ENCODE measurements at regions not wholly inside any gene's neighbourhood (a gene's known extent, or its start where the extent isn't known, plus 50 kb on each side); places are given as distances from the start of the nearest gene placed in this dataset.

DNA sequence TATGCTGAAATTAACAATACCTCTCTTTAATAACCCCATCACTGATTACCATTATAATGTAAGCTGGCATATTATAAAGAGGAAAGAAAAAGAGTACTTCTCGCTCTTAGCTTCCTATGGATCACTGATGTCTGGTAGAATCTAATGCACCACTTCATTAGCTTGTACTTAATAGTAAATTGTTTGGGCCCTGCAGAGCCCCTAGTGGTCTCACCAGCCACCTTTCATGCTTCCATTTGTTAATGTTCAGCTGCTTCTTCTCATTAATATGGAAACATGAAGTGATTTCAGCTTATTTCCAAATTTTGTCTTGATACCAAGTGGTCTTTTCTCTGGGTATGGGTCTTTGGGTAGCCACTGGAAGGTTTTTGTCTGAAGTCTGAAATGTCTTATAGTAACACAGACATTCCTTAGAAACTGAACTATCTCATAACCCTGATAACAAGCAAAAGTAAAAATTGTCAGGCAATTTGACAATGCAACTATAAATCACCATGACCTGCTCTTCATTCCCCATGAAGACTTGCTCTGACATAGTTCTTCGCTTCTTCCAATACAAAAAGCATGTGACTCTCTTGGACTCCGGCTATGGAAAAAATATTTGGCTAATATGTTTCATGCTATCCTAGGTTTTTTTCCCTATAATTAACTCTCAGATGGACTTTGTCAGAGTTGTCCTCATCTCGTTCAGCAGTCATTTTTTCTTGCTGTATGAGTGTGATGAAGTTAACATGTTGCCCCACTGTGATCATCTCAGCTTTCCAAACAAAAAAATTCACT is 395.8 kb upstream of the MARCKS start:
- Histone ChIP-seq H3K9me3 (ENCODE audit: insufficient read depth, low read depth, low read length) (no peaks in the 10 kb centered on the region), H3K4me2 (ENCODE audit: low read length) (no peak overlapping the region), H3K4me3 (ENCODE audit: insufficient read depth, low read depth, low read length) (no peak overlapping the region), H3K36me3 (ENCODE audit: insufficient read depth, low read length) (no peaks in the 10 kb centered on the region), H3K4me1 (ENCODE audit: insufficient read depth, low read length) (peaks cover 28% of the 10 kb centered on the region), H3K79me2 (ENCODE audit: insufficient read depth, low read length) (no peaks in the 10 kb centered on the region), H2AFZ (ENCODE audit: low read depth, low read length) (no peak overlapping the region), H3K27me3 (ENCODE audit: insufficient read depth, low read length) (no peaks in the 10 kb centered on the region), H3K27ac (ENCODE audit: low read depth, low read length) (no peak overlapping the region), H3K9ac (ENCODE audit: low read length) (no peak overlapping the region), H4K20me1 (ENCODE audit: insufficient read depth, low read length) (no peaks in the 10 kb centered on the region)
- H3K9me3 Mint-ChIP-seq (ENCODE audit: unreplicated experiment): no peaks in the 10 kb centered on the region
- H3K4me3 Mint-ChIP-seq (ENCODE audit: unreplicated experiment): no peak overlapping the region
- peak; percentile 59 for DNase-seq (ENCODE audit: low read depth)
- H3K27ac Mint-ChIP-seq (ENCODE audit: unreplicated experiment): peak overlapping the region; percentile 87
- peaks cover 41% of the 10 kb centered on the region for H3K4me1 Mint-ChIP-seq (ENCODE audit: low read depth, unreplicated experiment)
- TF ChIP-seq EZH2 (IDR thresholded peaks at IDR 0.05; ENCODE audit: insufficient read depth, low read length) (no peak), CTCF (IDR thresholded peaks at IDR 0.05; ENCODE audit: insufficient read depth, low read depth, low read length) (peak; percentile 43)
- no peak for FAIRE-seq
- H3K27me3 Mint-ChIP-seq (ENCODE audit: low read depth, unreplicated experiment): no peaks in the 10 kb centered on the region
- H3K36me3 Mint-ChIP-seq (ENCODE audit: low read depth, unreplicated experiment): no peaks in the 10 kb centered on the region

- H2AFZ ChIP-seq (ENCODE audit: low read depth, low read length): peak overlapping the region; percentile 27
- TF ChIP-seq CTCF (IDR thresholded peaks at IDR 0.05; ENCODE audit: insufficient read depth, low read depth, low read length) (no peak), EZH2 (IDR thresholded peaks at IDR 0.05; ENCODE audit: insufficient read depth, low read length) (no peak)
Measured at GRCh38 chr6:113464536-113464935, 392.6 kb upstream of the MARCKS start.

GRCh38 chr6:113464960-113465359 is 392.2 kb upstream of the MARCKS start:
- Histone ChIP-seq H3K79me2 (ENCODE audit: insufficient read depth, low read length) (no peaks in the 10 kb centered on the region), H3K27ac (ENCODE audit: low read depth, low read length) (peak overlapping the region; percentile 36), H3K4me1 (ENCODE audit: insufficient read depth, low read length) (peaks cover 15% of the 10 kb centered on the region), H3K9ac (ENCODE audit: low read length) (no peak overlapping the region), H3K4me3 (ENCODE audit: insufficient read depth, low read depth, low read length) (no peak overlapping the region), H3K36me3 (ENCODE audit: insufficient read depth, low read length) (no peaks in the 10 kb centered on the region), H3K27me3 (ENCODE audit: insufficient read depth, low read length) (no peaks in the 10 kb centered on the region), H4K20me1 (ENCODE audit: insufficient read depth, low read length) (no peaks in the 10 kb centered on the region), H3K9me3 (ENCODE audit: insufficient read depth, low read depth, low read length) (no peaks in the 10 kb centered on the region), H2AFZ (ENCODE audit: low read depth, low read length) (peak overlapping the region; percentile 27), H3K4me2 (ENCODE audit: low read length) (peak overlapping the region; percentile 34)
- TF ChIP-seq CTCF (IDR thresholded peaks at IDR 0.05; ENCODE audit: insufficient read depth, low read depth, low read length) (no peak), EZH2 (IDR thresholded peaks at IDR 0.05; ENCODE audit: insufficient read depth, low read length) (no peak)
- peak; percentile 49 for FAIRE-seq
- Mint-ChIP-seq H3K4me1 (ENCODE audit: low read depth, unreplicated experiment) (peaks cover 15% of the 10 kb centered on the region), H3K4me3 (ENCODE audit: unreplicated experiment) (no peak overlapping the region), H3K9me3 (ENCODE audit: unreplicated experiment) (no peaks in the 10 kb centered on the region), H3K27me3 (ENCODE audit: low read depth, unreplicated experiment) (no peaks in the 10 kb centered on the region), H3K27ac (ENCODE audit: unreplicated experiment) (no peak overlapping the region), H3K36me3 (ENCODE audit: low read depth, unreplicated experiment) (no peaks in the 10 kb centered on the region)
- DNase-seq (ENCODE audit: low read depth): peak; percentile 65

More at GRCh38 chr6:113464536-113464935, 392.6 kb upstream of the MARCKS start:
- Histone ChIP-seq H4K20me1 (ENCODE audit: insufficient read depth, low read length) (no peaks in the 10 kb centered on the region), H3K4me3 (ENCODE audit: insufficient read depth, low read depth, low read length) (no peak overlapping the region), H3K9ac (ENCODE audit: low read length) (no peak overlapping the region), H3K36me3 (ENCODE audit: insufficient read depth, low read length) (no peaks in the 10 kb centered on the region), H3K9me3 (ENCODE audit: insufficient read depth, low read depth, low read length) (no peaks in the 10 kb centered on the region), H3K4me2 (ENCODE audit: low read length) (peak overlapping the region; percentile 34), H3K27me3 (ENCODE audit: insufficient read depth, low read length) (no peaks in the 10 kb centered on the region), H3K79me2 (ENCODE audit: insufficient read depth, low read length) (no peaks in the 10 kb centered on the region), H3K4me1 (ENCODE audit: insufficient read depth, low read length) (peaks cover 15% of the 10 kb centered on the region), H3K27ac (ENCODE audit: low read depth, low read length) (peak overlapping the region; percentile 36)
- Mint-ChIP-seq H3K27ac (ENCODE audit: unreplicated experiment) (peak overlapping the region; percentile 47), H3K36me3 (ENCODE audit: low read depth, unreplicated experiment) (no peaks in the 10 kb centered on the region), H3K4me1 (ENCODE audit: low read depth, unreplicated experiment) (peaks cover 17% of the 10 kb centered on the region), H3K9me3 (ENCODE audit: unreplicated experiment) (no peaks in the 10 kb centered on the region), H3K4me3 (ENCODE audit: unreplicated experiment) (no peak overlapping the region), H3K27me3 (ENCODE audit: low read depth, unreplicated experiment) (no peaks in the 10 kb centered on the region)
- no peak for DNase-seq (ENCODE audit: low read depth)
- peak; percentile 9 for FAIRE-seq
